Panc1 (cell line): ENCODE measurements at regions not wholly inside any gene's neighbourhood (a gene's known extent, or its start where the extent isn't known, plus 50 kb on each side); places are given as distances from the start of the nearest gene placed in this dataset.

Source experiments
- POLR2AphosphoS5 ChIP-seq: IDR thresholded peaks from 2 replicates; pipeline ENCODE4 v1.6.1; 2012; ENCODE audit warnings: mild to moderate bottlenecking, low read depth, low read length, moderate library complexity
- SIN3A ChIP-seq: IDR thresholded peaks from 2 replicates; pipeline ENCODE4 v1.6.1; 2012; ENCODE audit warnings: low read depth, mild to moderate bottlenecking, low read length, moderate library complexity, borderline replicate concordance; ENCODE audit not compliant: insufficient read depth
- TCF7L2 ChIP-seq: IDR thresholded peaks from 2 replicates; pipeline ENCODE4 v1.6.1; 2011; ENCODE audit warnings: mild to moderate bottlenecking, low read depth, low read length, inconsistent platforms
- TF ChIP-seq, protein P1 (sequence below): fragments of 450-650 bp; IDR thresholded peaks from 2 replicates; pipeline ENCODE4 v1.5.1; 2017; ENCODE audit warnings: mild to moderate bottlenecking
- TF ChIP-seq, protein P2 (sequence below), 2 experiments: IDR thresholded peaks; 2 replicates each; pipeline ENCODE4 v1.6.1; 2011 to 2012; ENCODE audit warnings: low read depth in 2 of 2, control low read depth in 1 of 2, low read length in 1 of 2, mild to moderate bottlenecking in 1 of 2, moderate library complexity in 1 of 2; ENCODE audit not compliant: insufficient read depth in 1 of 2

DNA sequence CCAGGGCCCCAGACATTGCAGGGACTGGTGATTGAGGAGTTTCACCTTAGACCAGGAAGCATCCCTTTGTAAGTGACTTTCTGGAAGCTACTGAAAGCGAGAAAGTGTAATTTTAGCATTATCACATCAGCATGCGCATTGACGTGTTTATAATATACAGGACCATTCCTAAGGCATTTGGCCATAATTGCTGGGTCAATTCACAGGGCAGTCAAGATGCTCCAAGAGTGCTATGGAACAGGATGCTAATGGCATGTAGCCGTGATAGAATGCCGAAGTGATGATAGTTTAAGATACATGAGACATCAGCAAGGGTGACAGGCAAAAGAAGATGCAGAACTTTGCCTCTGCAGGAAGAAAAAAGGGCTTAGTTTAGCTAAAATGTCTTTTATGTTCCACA, 347.6 kb upstream of the NBEA start:
- TF ChIP-seq POLR2AphosphoS5: no peak
- TF ChIP-seq, protein P1, sequence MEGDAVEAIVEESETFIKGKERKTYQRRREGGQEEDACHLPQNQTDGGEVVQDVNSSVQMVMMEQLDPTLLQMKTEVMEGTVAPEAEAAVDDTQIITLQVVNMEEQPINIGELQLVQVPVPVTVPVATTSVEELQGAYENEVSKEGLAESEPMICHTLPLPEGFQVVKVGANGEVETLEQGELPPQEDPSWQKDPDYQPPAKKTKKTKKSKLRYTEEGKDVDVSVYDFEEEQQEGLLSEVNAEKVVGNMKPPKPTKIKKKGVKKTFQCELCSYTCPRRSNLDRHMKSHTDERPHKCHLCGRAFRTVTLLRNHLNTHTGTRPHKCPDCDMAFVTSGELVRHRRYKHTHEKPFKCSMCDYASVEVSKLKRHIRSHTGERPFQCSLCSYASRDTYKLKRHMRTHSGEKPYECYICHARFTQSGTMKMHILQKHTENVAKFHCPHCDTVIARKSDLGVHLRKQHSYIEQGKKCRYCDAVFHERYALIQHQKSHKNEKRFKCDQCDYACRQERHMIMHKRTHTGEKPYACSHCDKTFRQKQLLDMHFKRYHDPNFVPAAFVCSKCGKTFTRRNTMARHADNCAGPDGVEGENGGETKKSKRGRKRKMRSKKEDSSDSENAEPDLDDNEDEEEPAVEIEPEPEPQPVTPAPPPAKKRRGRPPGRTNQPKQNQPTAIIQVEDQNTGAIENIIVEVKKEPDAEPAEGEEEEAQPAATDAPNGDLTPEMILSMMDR: no peak
- TF ChIP-seq TCF7L2: no peak
- TF ChIP-seq, protein P2, sequence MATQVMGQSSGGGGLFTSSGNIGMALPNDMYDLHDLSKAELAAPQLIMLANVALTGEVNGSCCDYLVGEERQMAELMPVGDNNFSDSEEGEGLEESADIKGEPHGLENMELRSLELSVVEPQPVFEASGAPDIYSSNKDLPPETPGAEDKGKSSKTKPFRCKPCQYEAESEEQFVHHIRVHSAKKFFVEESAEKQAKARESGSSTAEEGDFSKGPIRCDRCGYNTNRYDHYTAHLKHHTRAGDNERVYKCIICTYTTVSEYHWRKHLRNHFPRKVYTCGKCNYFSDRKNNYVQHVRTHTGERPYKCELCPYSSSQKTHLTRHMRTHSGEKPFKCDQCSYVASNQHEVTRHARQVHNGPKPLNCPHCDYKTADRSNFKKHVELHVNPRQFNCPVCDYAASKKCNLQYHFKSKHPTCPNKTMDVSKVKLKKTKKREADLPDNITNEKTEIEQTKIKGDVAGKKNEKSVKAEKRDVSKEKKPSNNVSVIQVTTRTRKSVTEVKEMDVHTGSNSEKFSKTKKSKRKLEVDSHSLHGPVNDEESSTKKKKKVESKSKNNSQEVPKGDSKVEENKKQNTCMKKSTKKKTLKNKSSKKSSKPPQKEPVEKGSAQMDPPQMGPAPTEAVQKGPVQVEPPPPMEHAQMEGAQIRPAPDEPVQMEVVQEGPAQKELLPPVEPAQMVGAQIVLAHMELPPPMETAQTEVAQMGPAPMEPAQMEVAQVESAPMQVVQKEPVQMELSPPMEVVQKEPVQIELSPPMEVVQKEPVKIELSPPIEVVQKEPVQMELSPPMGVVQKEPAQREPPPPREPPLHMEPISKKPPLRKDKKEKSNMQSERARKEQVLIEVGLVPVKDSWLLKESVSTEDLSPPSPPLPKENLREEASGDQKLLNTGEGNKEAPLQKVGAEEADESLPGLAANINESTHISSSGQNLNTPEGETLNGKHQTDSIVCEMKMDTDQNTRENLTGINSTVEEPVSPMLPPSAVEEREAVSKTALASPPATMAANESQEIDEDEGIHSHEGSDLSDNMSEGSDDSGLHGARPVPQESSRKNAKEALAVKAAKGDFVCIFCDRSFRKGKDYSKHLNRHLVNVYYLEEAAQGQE (IDR thresholded peaks at IDR 0.05; ENCODE audit: insufficient read depth in 1 of 2, low read depth in 2 of 2, low read length in 1 of 2): no peak
- TF ChIP-seq SIN3A: no peak
